ENCODE measurements at regions not wholly inside any gene's neighbourhood (a gene's known extent, or its start where the extent isn't known, plus 50 kb on each side); places are given as distances from the start of the nearest gene placed in this dataset.
"Not testable (repeated sequence)": the region's sequence is repeated elsewhere in the genome, so short reads cannot be mapped to it uniquely, and the experiment has no call there.

DNA sequence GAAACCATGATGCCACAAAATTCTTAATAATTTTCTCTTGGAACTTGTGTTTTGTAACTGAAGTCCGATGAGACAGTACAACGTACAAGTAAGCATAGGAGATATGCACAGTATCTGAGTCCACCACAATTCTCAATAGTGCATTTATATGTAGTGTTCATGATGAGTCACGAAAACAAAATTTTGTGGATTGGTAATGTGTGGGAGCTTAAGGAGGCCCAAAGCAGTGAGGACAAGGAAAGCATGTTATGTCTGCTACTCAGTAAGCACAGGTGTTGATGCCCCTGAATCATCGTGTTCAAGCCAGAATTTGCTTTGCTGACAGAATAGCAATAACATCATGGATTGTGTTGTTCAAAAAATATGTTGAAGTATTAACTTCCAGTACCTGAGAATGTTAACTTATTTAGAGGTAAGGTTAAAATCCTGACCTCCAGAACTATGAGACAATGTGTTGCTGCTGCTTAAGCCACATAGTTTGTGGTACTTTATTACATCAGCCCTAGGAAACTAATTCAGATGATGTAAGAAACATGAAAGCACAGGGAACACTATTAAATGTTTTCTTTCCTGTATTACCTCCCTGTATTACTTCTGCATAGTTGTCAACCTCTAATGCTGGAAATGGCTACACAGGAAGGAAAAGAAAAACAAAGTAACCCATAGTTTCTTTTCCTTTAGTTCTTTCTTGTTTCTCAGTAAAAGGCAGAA is 201.3 kb downstream of the SLITRK6 start:
- DNase-seq, result no peak

DNA sequence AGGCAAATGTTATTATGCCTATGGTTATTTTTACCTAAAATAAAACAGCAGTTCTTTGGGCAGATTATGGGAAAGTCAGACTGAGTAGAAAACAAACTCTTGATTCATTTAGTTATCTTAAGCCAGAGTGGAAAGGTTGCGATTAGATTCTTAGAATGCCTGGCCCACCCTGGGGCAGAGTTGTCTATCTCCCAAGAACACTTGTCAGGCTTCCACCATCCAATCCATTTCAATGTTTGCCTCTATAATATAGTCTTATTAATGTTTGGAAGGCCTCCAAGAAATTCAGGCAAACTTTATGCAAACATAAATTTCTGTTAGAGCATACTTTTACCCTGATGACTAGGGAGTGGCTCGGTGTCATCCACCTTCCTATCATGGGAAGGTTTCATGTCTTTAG is 207.0 kb downstream of the SLITRK6 start:
- no peak for DNase-seq

- DNase-seq, result no peak
These were observed 208.8 kb downstream of the SLITRK6 start for GRCh38 chr13:85590231-85590931.

DNA sequence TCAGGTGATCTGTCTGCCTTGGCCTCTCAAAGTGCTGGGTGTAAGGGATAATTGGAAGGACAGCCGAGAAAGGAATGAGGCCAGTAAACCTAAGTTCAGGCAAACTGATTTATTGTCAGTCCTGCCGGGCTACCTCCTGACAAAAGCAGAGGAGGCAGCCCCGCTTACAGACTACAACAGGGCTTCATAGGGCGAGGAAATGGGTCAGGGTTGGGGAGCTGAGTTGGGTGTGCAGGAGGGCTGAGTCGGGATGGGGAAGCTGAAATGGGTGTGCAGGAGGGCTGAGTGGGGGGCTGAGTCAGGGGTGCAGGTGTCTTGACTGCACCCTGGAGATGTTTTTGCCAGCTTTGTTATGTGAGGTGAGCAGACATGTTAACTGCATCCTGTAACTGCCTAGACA is 210.2 kb downstream of the SLITRK6 start:
- DNase-seq, result no peak

- DNase-seq, result no peak
These were observed 210.9 kb downstream of the SLITRK6 start for GRCh38 chr13:85588359-85588758.

DNA sequence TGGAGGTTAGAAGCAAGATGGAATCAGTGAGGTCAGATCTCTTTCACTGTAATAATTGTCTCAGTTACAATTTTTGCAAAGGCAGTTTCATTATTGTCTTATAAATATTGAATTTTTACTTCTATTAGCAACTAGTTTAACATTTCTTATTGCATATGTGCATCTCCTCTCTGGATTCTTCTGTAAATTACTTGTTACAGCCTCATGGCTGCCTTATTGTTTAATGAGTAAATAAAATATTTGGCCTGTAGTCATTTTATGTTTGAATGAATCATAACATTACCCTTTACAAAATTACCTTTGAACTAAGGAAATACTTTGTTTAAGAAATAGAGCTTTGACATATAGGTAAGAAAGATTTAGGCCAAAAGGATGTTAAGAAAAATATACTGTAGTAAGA is 212.4 kb downstream of the SLITRK6 start:
- no peak for DNase-seq

- no peak for DNase-seq
These were observed 212.8 kb downstream of the SLITRK6 start for GRCh38 chr13:85586422-85586831.

GRCh38 chr13:85582890-85583289 is 216.3 kb downstream of the SLITRK6 start:
- DNase-seq, result no peak

DNA sequence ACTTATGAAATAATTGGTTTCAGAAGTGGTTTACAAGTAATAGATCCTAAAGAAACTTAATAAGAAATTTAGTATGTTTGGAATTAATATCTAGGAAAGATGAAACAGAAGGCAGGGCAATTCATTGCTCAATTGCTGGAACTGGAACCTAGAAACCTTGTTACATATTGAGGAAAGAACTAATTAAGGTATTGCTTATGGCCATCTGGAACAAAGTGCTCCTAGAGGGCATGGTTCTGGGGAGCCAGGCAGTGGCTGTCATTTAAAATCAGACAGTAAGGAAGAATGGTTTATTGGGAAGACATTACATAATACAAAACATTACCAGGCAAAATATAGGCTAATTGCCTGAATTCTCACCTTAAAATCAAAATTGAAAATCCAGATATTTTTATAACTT is 224.1 kb downstream of the SLITRK6 start:
- DNase-seq, result no peak

- DNase-seq, result no peak
These were observed 231.3 kb downstream of the SLITRK6 start for GRCh38 chr13:85567909-85568308.

DNA sequence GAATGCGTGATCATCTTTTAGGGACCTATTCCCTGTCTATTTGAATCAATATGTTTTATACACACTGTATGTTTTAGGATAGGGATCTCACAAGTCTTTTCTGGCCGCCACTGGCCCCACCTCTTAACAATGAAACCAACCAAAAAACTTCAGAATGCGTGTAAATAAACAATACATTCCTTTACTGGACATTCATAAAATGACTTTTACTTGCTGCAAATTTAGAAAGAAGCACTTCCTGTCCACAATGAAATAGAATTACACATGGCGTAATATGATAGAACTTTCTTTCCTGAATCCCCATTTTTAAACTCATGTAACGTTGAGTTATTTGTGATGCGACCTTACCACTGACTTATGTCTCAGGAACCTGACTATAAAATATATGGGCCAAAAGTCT is 233.6 kb downstream of the SLITRK6 start:
- DNase-seq, result no peak

GRCh38 chr13:85564598-85564997 is 234.6 kb downstream of the SLITRK6 start:
- DNase-seq, result no peak

- no peak for DNase-seq
These were observed 236.9 kb downstream of the SLITRK6 start for GRCh38 chr13:85562282-85562681.

GRCh38 chr13:85557691-85558467 is 241.3 kb downstream of the SLITRK6 start:
- DNase-seq, result no peak

- DNase-seq, result no peak
These were observed 248.2 kb downstream of the SLITRK6 start for GRCh38 chr13:85551012-85551411.

DNA sequence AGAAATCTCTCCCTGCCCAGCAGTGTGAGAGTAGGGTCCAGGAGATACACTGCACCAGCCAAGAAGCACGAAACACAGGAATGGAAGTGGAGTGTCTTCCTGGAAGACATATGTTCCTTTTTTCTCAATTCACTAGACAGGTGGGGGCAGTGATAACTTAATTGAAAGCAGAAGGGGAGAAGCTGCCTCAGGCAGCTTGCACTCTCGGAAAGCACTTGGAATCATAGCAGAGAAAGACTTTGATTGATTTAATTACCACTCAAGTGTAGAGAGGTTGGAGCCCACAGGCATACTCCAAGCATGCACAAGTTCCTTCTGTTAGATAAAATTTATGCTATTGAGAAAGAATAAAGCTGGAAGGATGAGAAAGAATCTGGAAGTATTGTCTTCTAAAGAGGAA is 249.4 kb downstream of the SLITRK6 start:
- no peak for DNase-seq

- DNase-seq, result not testable (repeated sequence)
These were observed 250.4 kb downstream of the SLITRK6 start for GRCh38 chr13:85548845-85549244.

GRCh38 chr13:85545771-85546170 is 253.4 kb downstream of the SLITRK6 start:
- DNase-seq, result no peak

- DNase-seq, result no peak
These were observed 254.5 kb downstream of the SLITRK6 start for GRCh38 chr13:85544756-85545155.

- DNase-seq, result no peak
These were observed 256.1 kb downstream of the SLITRK6 start for GRCh38 chr13:85543144-85543543.

- no peak for DNase-seq
These were observed 257.7 kb downstream of the SLITRK6 start for GRCh38 chr13:85541476-85541875.

GRCh38 chr13:85538957-85539356 is 260.3 kb downstream of the SLITRK6 start:
- DNase-seq, result no peak

DNA sequence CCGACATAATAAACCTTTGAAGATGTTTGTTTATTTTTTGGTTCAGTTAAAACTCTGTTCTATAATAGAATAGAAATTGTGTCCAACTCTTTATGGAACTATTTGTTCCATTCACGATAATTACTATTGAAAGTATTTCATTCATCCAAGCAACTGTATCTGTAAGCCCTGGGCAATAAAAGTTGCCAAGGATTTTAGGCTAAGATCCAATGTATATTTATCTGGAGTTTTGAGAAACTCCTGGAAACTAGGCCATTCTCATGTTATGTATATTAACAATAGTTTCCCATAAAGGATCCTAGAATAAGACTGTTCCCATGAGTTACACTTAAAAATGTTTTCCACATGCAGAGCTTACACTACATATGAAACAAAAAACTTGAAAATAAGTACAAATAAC is 261.6 kb downstream of the SLITRK6 start:
- DNase-seq, result no peak

GRCh38 chr13:85536706-85537105 is 262.5 kb downstream of the SLITRK6 start:
- DNase-seq, result no peak
